Left ventricle myocardium inferior (tissue), 1 donor: ENCODE measurements at regions not wholly inside any gene's neighbourhood (a gene's known extent, or its start where the extent isn't known, plus 50 kb on each side); places are given as distances from the start of the nearest gene placed in this dataset.

ENCODE experiments used
- DNase-seq: peaks from one replicate; pipeline ENCODE4 v3.0.0-alpha.2; 2020
- H3K27ac ChIP-seq: fragments of 200-600 bp; replicated peaks from 2 replicates; pipeline ENCODE4 v1.8.0; 2021
- H3K27me3 ChIP-seq: fragments of 200-600 bp; 2 replicates; pipeline ENCODE4 v1.8.0; 2021; ENCODE audit warnings: low read depth
- H3K36me3 ChIP-seq: fragments of 200-600 bp; 2 replicates; pipeline ENCODE4 v1.8.0; 2021
- H3K4me1 ChIP-seq: fragments of 200-600 bp; 2 replicates; pipeline ENCODE4 v1.8.0; 2021
- H3K4me3 ChIP-seq: fragments of 200-600 bp; 2 replicates; pipeline ENCODE4 v1.8.0; 2021; ENCODE audit warnings: mild to moderate bottlenecking, moderate library complexity
- H3K9me3 ChIP-seq: fragments of 200-600 bp; replicated peaks from 2 replicates; pipeline ENCODE4 v1.8.0; 2021
- intact Hi-C: fragments of 100-400 bp; cut with micrococcal nuclease; formaldehyde crosslinking; loops from one replicate; pipeline ENCODE4 v1.11.0; 2022
- TF ChIP-seq, protein P1 (sequence below): fragments of 200-600 bp; IDR thresholded peaks from 2 replicates; pipeline ENCODE4 v1.8.0; 2021; ENCODE audit warnings: antibody characterized with exemption, mild to moderate bottlenecking, borderline replicate concordance
- donor health status: DM: no; HTN: yes; CAD: no; lungs with severe emphysema.

DNA sequence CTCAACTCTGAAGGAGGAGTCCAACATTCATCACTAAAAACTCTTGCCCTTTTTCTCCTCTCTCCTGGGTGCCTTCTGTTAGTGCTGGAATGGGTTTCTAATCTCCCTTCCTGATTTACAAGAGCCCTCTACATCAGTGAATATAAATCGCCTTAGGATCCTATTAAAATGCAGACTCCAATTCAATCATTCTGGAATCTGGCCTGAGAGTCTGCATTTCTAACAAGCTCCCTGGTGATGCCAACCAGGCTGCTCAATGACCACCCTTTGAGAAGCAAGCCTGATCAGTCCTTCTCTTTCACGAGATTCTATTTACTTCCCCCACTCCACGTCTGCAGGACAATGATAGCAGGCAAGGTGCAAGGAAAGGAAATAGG lies 72.8 kb upstream of the E2F3 start:
- Histone ChIP-seq H3K9me3 (no peaks in the 10 kb centered on the region), H3K4me3 (no peak overlapping the region), H3K4me1 (peaks cover 9% of the 10 kb centered on the region), H3K27me3 (peaks cover 11% of the 10 kb centered on the region), H3K27ac (no peak overlapping the region), H3K36me3 (no peaks in the 10 kb centered on the region)
- TF ChIP-seq, protein P1, sequence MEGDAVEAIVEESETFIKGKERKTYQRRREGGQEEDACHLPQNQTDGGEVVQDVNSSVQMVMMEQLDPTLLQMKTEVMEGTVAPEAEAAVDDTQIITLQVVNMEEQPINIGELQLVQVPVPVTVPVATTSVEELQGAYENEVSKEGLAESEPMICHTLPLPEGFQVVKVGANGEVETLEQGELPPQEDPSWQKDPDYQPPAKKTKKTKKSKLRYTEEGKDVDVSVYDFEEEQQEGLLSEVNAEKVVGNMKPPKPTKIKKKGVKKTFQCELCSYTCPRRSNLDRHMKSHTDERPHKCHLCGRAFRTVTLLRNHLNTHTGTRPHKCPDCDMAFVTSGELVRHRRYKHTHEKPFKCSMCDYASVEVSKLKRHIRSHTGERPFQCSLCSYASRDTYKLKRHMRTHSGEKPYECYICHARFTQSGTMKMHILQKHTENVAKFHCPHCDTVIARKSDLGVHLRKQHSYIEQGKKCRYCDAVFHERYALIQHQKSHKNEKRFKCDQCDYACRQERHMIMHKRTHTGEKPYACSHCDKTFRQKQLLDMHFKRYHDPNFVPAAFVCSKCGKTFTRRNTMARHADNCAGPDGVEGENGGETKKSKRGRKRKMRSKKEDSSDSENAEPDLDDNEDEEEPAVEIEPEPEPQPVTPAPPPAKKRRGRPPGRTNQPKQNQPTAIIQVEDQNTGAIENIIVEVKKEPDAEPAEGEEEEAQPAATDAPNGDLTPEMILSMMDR: no peak
- intact Hi-C loops: no loop called here
- DNase-seq: no peak

DNA sequence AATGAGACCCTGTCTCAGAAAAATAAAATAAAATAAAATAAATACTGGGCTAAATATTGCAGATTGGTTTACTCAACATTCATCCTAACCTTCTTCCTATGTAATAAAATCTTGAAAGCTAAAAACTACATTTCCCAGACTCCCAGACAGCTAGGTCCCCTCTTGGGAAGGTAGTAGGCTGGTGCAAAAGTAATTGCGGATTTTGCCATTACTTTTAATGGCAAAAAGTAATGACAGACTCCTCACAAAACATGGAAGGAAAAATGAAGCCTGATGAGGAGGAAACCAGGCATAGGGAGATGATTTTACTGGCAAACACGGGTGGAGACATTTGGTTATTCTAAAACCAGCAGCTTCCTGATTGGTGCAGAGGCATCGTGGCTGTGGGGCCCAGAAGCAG lies 70.6 kb upstream of the E2F3 start:
- Histone ChIP-seq H3K36me3 (no peaks in the 10 kb centered on the region), H3K4me1 (peaks cover 9% of the 10 kb centered on the region), H3K4me3 (no peak overlapping the region), H3K9me3 (no peaks in the 10 kb centered on the region), H3K27ac (no peak overlapping the region), H3K27me3 (peaks cover 11% of the 10 kb centered on the region)
- no peak for DNase-seq
- TF ChIP-seq, protein P1: no peak
- intact Hi-C loops: no loop called here

DNA sequence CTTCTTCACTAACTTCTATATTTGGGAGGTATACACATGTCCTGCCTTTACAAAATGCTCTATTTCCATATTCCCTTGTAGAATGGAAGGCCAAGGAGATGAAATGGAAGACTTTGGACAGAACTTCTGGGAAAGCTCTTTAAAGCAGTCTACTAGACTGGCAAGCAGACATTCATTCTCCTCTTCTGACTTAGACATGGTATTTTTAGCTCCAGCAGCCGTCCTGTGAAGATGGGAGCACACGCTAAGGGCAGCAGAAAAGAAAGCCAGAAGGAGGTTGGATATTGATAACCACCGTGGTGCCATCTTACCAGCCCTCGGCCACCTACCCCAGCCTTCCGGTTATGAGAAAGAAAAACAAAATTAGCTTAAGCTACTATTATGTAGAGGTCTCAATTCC lies 70.1 kb upstream of the E2F3 start:
- TF ChIP-seq, protein P1: no peak
- H3K9me3 ChIP-seq: no peaks in the 10 kb centered on the region
- H3K27ac ChIP-seq: no peak overlapping the region
- H3K36me3 ChIP-seq: no peaks in the 10 kb centered on the region
- H3K27me3 ChIP-seq: peaks cover 11% of the 10 kb centered on the region
- H3K4me1 ChIP-seq: peaks cover 9% of the 10 kb centered on the region
- intact Hi-C loops: no loop called here
- no peak for DNase-seq
- no peak overlapping the region for H3K4me3 ChIP-seq

DNA sequence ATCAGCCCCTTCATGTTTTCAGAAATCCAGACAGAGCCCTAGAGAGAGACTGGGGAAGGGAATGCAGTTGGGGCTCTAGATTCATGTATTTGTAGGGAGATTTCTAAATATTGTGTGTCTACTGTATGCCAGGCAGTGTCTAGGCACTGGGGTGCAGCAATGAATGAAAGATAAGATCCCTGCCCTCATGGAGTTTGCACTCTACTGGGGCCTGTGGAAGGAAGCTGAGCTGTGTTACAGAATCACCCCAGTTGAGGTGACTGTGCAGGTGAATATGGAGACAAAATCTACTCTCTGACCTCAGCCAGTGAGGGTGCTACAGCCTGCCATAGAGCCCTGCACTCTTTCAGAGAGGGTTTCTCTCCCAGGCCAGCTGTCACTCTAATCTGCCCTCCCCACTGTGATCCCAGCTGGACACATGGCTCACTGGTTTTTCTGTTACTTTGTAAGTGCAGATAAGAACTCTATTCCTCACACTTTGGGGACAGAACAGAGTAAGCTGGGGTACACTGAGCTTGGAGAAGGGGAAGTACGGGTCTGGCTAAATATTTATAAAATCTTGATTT lies 69.2 kb upstream of the E2F3 start:
- H3K27ac ChIP-seq: no peak overlapping the region
- no peaks in the 10 kb centered on the region for H3K36me3 ChIP-seq
- TF ChIP-seq, protein P1: no peak
- no peaks in the 10 kb centered on the region for H3K9me3 ChIP-seq
- intact Hi-C loops: no loop called here
- peaks cover 9% of the 10 kb centered on the region for H3K4me1 ChIP-seq
- H3K27me3 ChIP-seq: peaks cover 11% of the 10 kb centered on the region
- no peak overlapping the region for H3K4me3 ChIP-seq
- DNase-seq: no peak

DNA sequence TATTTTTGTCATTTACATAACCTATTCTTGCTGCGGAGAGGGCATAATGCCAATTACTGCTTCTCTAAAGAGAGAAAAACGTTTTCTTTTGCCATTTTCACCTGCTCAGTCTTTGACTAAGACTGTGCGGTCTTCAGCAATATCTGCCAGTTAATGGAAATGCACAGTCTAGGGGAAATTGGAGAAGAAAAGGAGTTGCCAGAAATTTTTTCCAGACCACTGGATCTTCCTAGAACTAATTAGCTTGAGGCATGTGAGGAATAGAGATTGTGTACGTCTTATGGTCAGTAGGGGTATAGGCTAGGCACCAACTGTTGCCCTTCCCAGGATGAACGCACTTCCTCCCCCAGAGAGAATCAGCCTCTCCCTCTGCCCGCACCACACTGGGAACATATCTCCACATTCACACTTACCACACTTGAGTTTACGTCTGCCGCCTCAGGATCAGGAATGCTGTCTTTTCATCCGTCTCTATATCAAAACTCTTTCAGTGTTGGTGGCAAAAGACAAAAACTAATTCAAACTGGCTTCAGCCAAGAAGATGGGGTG lies 67.9 kb upstream of the E2F3 start:
- Histone ChIP-seq H3K36me3 (no peaks in the 10 kb centered on the region), H3K9me3 (no peaks in the 10 kb centered on the region), H3K27me3 (peaks cover 8% of the 10 kb centered on the region), H3K4me3 (peak overlapping the region; percentile 54), H3K4me1 (peaks cover 9% of the 10 kb centered on the region), H3K27ac (peak overlapping the region; percentile 23)
- intact Hi-C loops: no loop called here
- DNase-seq: no peak
- TF ChIP-seq, protein P1: no peak
